RKO (cell line): ENCODE measurements at regions not wholly inside any gene's neighbourhood (a gene's known extent, or its start where the extent isn't known, plus 50 kb on each side); places are given as distances from the start of the nearest gene placed in this dataset.
"Not testable (repeated sequence)": the region's sequence is repeated elsewhere in the genome, so short reads cannot be mapped to it uniquely, and the experiment has no call there.

Source experiments
- DNase-seq: peaks from one replicate; pipeline ENCODE4 v3.0.0-alpha.2; 2016; ENCODE audit warnings: low spot score

- no peak for DNase-seq
Observed at GRCh38 chr13:42373048-42373812, 101.3 kb downstream of the AKAP11 start.

GRCh38 chr13:42375663-42376062, 103.7 kb downstream of the AKAP11 start:
- no peak for DNase-seq

GRCh38 chr13:42377640-42378382, 105.9 kb downstream of the AKAP11 start:
- no peak for DNase-seq

- no peak for DNase-seq
Observed at GRCh38 chr13:42378383-42378780, 106.4 kb downstream of the AKAP11 start.

GRCh38 chr13:42379241-42379640, 107.3 kb downstream of the AKAP11 start:
- DNase-seq = no peak

- no peak for DNase-seq
Observed at GRCh38 chr13:42380420-42381164, 108.6 kb downstream of the AKAP11 start.

- no peak for DNase-seq
Observed at GRCh38 chr13:42381165-42381425, 109.1 kb downstream of the AKAP11 start.

GRCh38 chr13:42381426-42381825, 109.5 kb downstream of the AKAP11 start:
- not testable (repeated sequence) for DNase-seq

- no peak for DNase-seq
Observed at GRCh38 chr13:42383025-42383424, 111.1 kb downstream of the AKAP11 start.

GRCh38 chr13:42384265-42384664, 112.3 kb downstream of the AKAP11 start:
- peak; percentile 50 for DNase-seq

- DNase-seq = no peak
Observed at GRCh38 chr13:42388326-42388725, 116.4 kb downstream of the AKAP11 start.

- DNase-seq = no peak
Observed at GRCh38 chr13:42389041-42389440, 117.1 kb downstream of the AKAP11 start.

- no peak for DNase-seq
Observed at GRCh38 chr13:42392180-42392579, 120.2 kb downstream of the AKAP11 start.

- DNase-seq = no peak
Observed at GRCh38 chr13:42392716-42393572, 121.0 kb downstream of the AKAP11 start.

- DNase-seq = no peak
Observed at GRCh38 chr13:42393573-42394360, 121.8 kb downstream of the AKAP11 start.

GRCh38 chr13:42394361-42394708, 122.4 kb downstream of the AKAP11 start:
- DNase-seq = no peak

- DNase-seq = no peak
Observed at GRCh38 chr13:42394711-42395085, 122.7 kb downstream of the AKAP11 start.

- no peak for DNase-seq
Observed at GRCh38 chr13:42395086-42395821, 123.3 kb downstream of the AKAP11 start.

GRCh38 chr13:42396501-42396900, 124.5 kb downstream of the AKAP11 start:
- no peak for DNase-seq

GRCh38 chr13:42396901-42397655, 125.1 kb downstream of the AKAP11 start:
- DNase-seq = no peak
